ENCODE measurements at regions not wholly inside any gene's neighbourhood (a gene's known extent, or its start where the extent isn't known, plus 50 kb on each side); places are given as distances from the start of the nearest gene placed in this dataset.

- TF ChIP-seq ARID4B (CRISPR knock-in tag; IDR thresholded peaks at IDR 0.05; ENCODE audit: borderline replicate concordance), result no peak
- TF ChIP-seq CDX4 (CRISPR knock-in tag; IDR thresholded peaks at IDR 0.05; ENCODE audit: borderline replicate concordance), result no peak
- TF ChIP-seq NFYB (CRISPR knock-in tag; conservative IDR thresholded peaks at IDR 0.05; ENCODE audit: low read depth), result no peak
- TF ChIP-seq NR1H2 (CRISPR knock-in tag; IDR thresholded peaks at IDR 0.05), result no peak
- no peak for TF ChIP-seq ZNF423 (CRISPR knock-in tag; IDR thresholded peaks at IDR 0.05)
Observed at GRCh38 chr4:184932343-184932742, 85.9 kb upstream of the HELT start (continued).

- ChIA-PET POLR2A (no interaction called here), CTCF (no interaction called here)
- H3K4me3 Mint-ChIP-seq, result no peak overlapping the region
- peaks cover 6% of the 10 kb centered on the region for H3K9me3 Mint-ChIP-seq
- peaks cover 5% of the 10 kb centered on the region for H3K36me3 Mint-ChIP-seq
- no peak overlapping the region for H3K27ac Mint-ChIP-seq
- H3K4me1 Mint-ChIP-seq, result peaks cover 16% of the 10 kb centered on the region
- no peaks in the 10 kb centered on the region for H3K27me3 Mint-ChIP-seq (ENCODE audit: low read depth)
- ATAC-seq (no peak), DNase-seq (ENCODE audit: low spot score) (no peak)
- TF ChIP-seq TP53 (CRISPR knock-in tag; IDR thresholded peaks at IDR 0.05), result no peak
- TF ChIP-seq ETV6 (CRISPR knock-in tag; IDR thresholded peaks at IDR 0.05), result no peak
- no peak for TF ChIP-seq HMGA2 (CRISPR knock-in tag; IDR thresholded peaks at IDR 0.05)
- TF ChIP-seq ZNF532 (CRISPR knock-in tag; IDR thresholded peaks at IDR 0.05; ENCODE audit: borderline replicate concordance), result no peak
- TF ChIP-seq USF1 (CRISPR knock-in tag; IDR thresholded peaks at IDR 0.05), result no peak
- no peak for TF ChIP-seq NFYB (CRISPR knock-in tag; conservative IDR thresholded peaks at IDR 0.05; ENCODE audit: low read depth)
- TF ChIP-seq ERG (CRISPR knock-in tag; IDR thresholded peaks at IDR 0.05), result no peak
- no peak for TF ChIP-seq ZNF121 (CRISPR knock-in tag; IDR thresholded peaks at IDR 0.05)
- no peak for TF ChIP-seq ZMAT4 (CRISPR knock-in tag; IDR thresholded peaks at IDR 0.05)
- TF ChIP-seq SMAD3 (CRISPR knock-in tag; IDR thresholded peaks at IDR 0.05; ENCODE audit: borderline replicate concordance), result no peak
Observed at GRCh38 chr4:184933311-184933710, 85.0 kb upstream of the HELT start.
